Hepatocyte (in vitro differentiated cells): ENCODE measurements at regions not wholly inside any gene's neighbourhood (a gene's known extent, or its start where the extent isn't known, plus 50 kb on each side); places are given as distances from the start of the nearest gene placed in this dataset.
"Not testable (repeated sequence)": the region's sequence is repeated elsewhere in the genome, so short reads cannot be mapped to it uniquely, and the experiment has no call there.

ENCODE experiments used
- DNase-seq: peaks from one replicate; pipeline ENCODE4 v3.0.0-alpha.2; 2016; ENCODE audit warnings: low spot score
- H2AFZ ChIP-seq: fragments of 200-600 bp; sonication (generic); 2 replicates; pipeline ENCODE4 v1.6.0; 2016; ENCODE audit warnings: antibody characterized with exemption, mild to moderate bottlenecking
- H3K27ac ChIP-seq: fragments of 200-600 bp; sonication (generic); 2 replicates; pipeline ENCODE4 v1.5.1; 2016; ENCODE audit warnings: mild to moderate bottlenecking
- H3K27me3 ChIP-seq: fragments of 200-600 bp; sonication (generic); 2 replicates; pipeline ENCODE4 v1.6.1; 2016
- H3K36me3 ChIP-seq: fragments of 200-600 bp; sonication (generic); replicated peaks from 2 replicates; pipeline ENCODE4 v1.5.1; 2016; ENCODE audit warnings: low read depth; ENCODE audit not compliant: insufficient read depth
- H3K4me1 ChIP-seq: fragments of 200-600 bp; sonication (generic); 2 replicates; pipeline ENCODE4 v1.5.1; 2016; ENCODE audit warnings: mild to moderate bottlenecking, moderate library complexity; ENCODE audit not compliant: insufficient read depth
- H3K4me2 ChIP-seq: fragments of 200-600 bp; sonication (generic); 2 replicates; pipeline ENCODE4 v1.6.0; 2016
- H3K4me3 ChIP-seq: fragments of 200-600 bp; sonication (generic); 2 replicates; pipeline ENCODE4 v1.5.1; 2016; ENCODE audit warnings: mild to moderate bottlenecking
- H3K79me2 ChIP-seq: fragments of 200-600 bp; sonication (generic); 2 replicates; pipeline ENCODE4 v1.6.0; 2017; ENCODE audit warnings: mild to moderate bottlenecking
- H3K9me2 ChIP-seq: fragments of 200-600 bp; sonication (generic); replicated peaks from 2 replicates; pipeline ENCODE4 v1.6.0; 2017; ENCODE audit warnings: mild to moderate bottlenecking; ENCODE audit not compliant: insufficient read depth
- H3K9me3 ChIP-seq: fragments of 200-600 bp; sonication (generic); 2 replicates; pipeline ENCODE4 v1.5.1; 2016; ENCODE audit warnings: low read depth, mild to moderate bottlenecking
- H4K20me1 ChIP-seq: fragments of 200-600 bp; sonication (generic); 2 replicates; pipeline ENCODE4 v1.6.0; 2016; ENCODE audit warnings: mild to moderate bottlenecking; ENCODE audit not compliant: insufficient read depth, poor library complexity, severe bottlenecking
- CTCF ChIP-seq: fragments of 200-600 bp; sonication (generic); IDR thresholded peaks from 2 replicates; pipeline ENCODE4 v1.5.1; 2016; ENCODE audit warnings: antibody characterized with exemption, mild to moderate bottlenecking; ENCODE audit not compliant: poor library complexity
- EZH2 ChIP-seq: fragments of 200-600 bp; sonication (generic); IDR thresholded peaks from 2 replicates; pipeline ENCODE4 v1.6.1; 2016; ENCODE audit warnings: antibody characterized with exemption, mild to moderate bottlenecking, borderline replicate concordance
- EZH2phosphoT487 ChIP-seq: fragments of 200-600 bp; sonication (generic); IDR thresholded peaks from one replicate; pipeline ENCODE4 v1.6.1; 2018; ENCODE audit warnings: antibody characterized with exemption, mild to moderate bottlenecking, low read depth, moderate library complexity; ENCODE audit not compliant: unreplicated experiment, severe bottlenecking
- WGBS: methylation state at CpG from one replicate; pipeline ENCODE4 v1.1.6; 2016; ENCODE audit warnings: low lambda C conversion rate; ENCODE audit errors: missing lambda C conversion rate; 5-methylcytosine and 5-hydroxymethylcytosine counted together

- no peaks in the 10 kb centered on the region for H3K4me1 ChIP-seq
- H3K4me2 ChIP-seq, result no peak overlapping the region
- peak; percentile 11 for DNase-seq
- H4K20me1 ChIP-seq, result no peaks in the 10 kb centered on the region
- H3K9me2 ChIP-seq, result no peaks in the 10 kb centered on the region
- 45% methylated on average over 3 of the region's 3 CpGs for WGBS
- no peaks in the 10 kb centered on the region for H3K9me3 ChIP-seq
- no peak overlapping the region for H3K4me3 ChIP-seq
- peak overlapping the region; percentile 3 for H3K27ac ChIP-seq
- H2AFZ ChIP-seq, result no peak overlapping the region
- no peaks in the 10 kb centered on the region for H3K27me3 ChIP-seq
- no peaks in the 10 kb centered on the region for H3K36me3 ChIP-seq
- TF ChIP-seq EZH2 (no peak), CTCF (no peak), EZH2phosphoT487 (no peak)
- no peaks in the 10 kb centered on the region for H3K79me2 ChIP-seq
Measured at GRCh38 chr6:9225441-9225871, 790.1 kb upstream of the SLC35B3 start.

GRCh38 chr6:9224539-9224938, 789.2 kb upstream of the SLC35B3 start:
- H4K20me1 ChIP-seq, result no peaks in the 10 kb centered on the region
- no peak for TF ChIP-seq EZH2
- WGBS, result 76% methylated on average over 1 of the region's 1 CpG
- H2AFZ ChIP-seq, result no peak overlapping the region
- H3K27ac ChIP-seq, result no peak overlapping the region
- no peak for DNase-seq
- H3K27me3 ChIP-seq, result no peaks in the 10 kb centered on the region
- no peaks in the 10 kb centered on the region for H3K36me3 ChIP-seq
- H3K4me3 ChIP-seq, result no peak overlapping the region
- no peaks in the 10 kb centered on the region for H3K9me3 ChIP-seq
- H3K4me1 ChIP-seq, result no peaks in the 10 kb centered on the region
- H3K4me2 ChIP-seq, result no peak overlapping the region
- H3K79me2 ChIP-seq, result no peaks in the 10 kb centered on the region
- no peaks in the 10 kb centered on the region for H3K9me2 ChIP-seq

GRCh38 chr6:9213717-9214116, 778.4 kb upstream of the SLC35B3 start:
- not testable (repeated sequence) for H3K4me2 ChIP-seq, H3K79me2 ChIP-seq, H4K20me1 ChIP-seq, H3K9me2 ChIP-seq, H3K27me3 ChIP-seq, H3K4me3 ChIP-seq, H3K4me1 ChIP-seq, H3K27ac ChIP-seq, H3K36me3 ChIP-seq, H3K9me3 ChIP-seq, DNase-seq, H2AFZ ChIP-seq
- WGBS, result 83% methylated on average over 8 of the region's 8 CpGs

GRCh38 chr6:9208966-9209365, 773.6 kb upstream of the SLC35B3 start:
- no peak overlapping the region for H2AFZ ChIP-seq
- no peak overlapping the region for H3K27ac ChIP-seq
- H3K4me1 ChIP-seq, result no peaks in the 10 kb centered on the region
- TF ChIP-seq CTCF (no peak), EZH2phosphoT487 (no peak), EZH2 (no peak)
- no peaks in the 10 kb centered on the region for H3K27me3 ChIP-seq
- H3K36me3 ChIP-seq, result no peaks in the 10 kb centered on the region
- H3K9me2 ChIP-seq, result no peaks in the 10 kb centered on the region
- no peaks in the 10 kb centered on the region for H4K20me1 ChIP-seq
- H3K79me2 ChIP-seq, result no peaks in the 10 kb centered on the region
- H3K4me2 ChIP-seq, result no peak overlapping the region
- 85% methylated on average over 3 of the region's 3 CpGs for WGBS
- no peaks in the 10 kb centered on the region for H3K9me3 ChIP-seq
- no peak overlapping the region for H3K4me3 ChIP-seq
- DNase-seq, result no peak

- H3K9me3 ChIP-seq, result no peaks in the 10 kb centered on the region
- H3K79me2 ChIP-seq, result no peaks in the 10 kb centered on the region
- H3K9me2 ChIP-seq, result no peaks in the 10 kb centered on the region
- no peaks in the 10 kb centered on the region for H3K4me1 ChIP-seq
- H3K27ac ChIP-seq, result no peak overlapping the region
- H4K20me1 ChIP-seq, result no peaks in the 10 kb centered on the region
- no peak for DNase-seq
- no peak overlapping the region for H2AFZ ChIP-seq
- no peaks in the 10 kb centered on the region for H3K27me3 ChIP-seq
- H3K4me3 ChIP-seq, result no peak overlapping the region
- no peak for TF ChIP-seq CTCF
- no peaks in the 10 kb centered on the region for H3K36me3 ChIP-seq
- no peak overlapping the region for H3K4me2 ChIP-seq
- 91% methylated on average over 1 of the region's 1 CpG for WGBS
Measured at GRCh38 chr6:9205645-9206044, 770.3 kb upstream of the SLC35B3 start.
